ENCODE measurements at regions not wholly inside any gene's neighbourhood (a gene's known extent, or its start where the extent isn't known, plus 50 kb on each side); places are given as distances from the start of the nearest gene placed in this dataset.

GRCh38 chr9:74322661-74323314 lies 174.3 kb upstream of the RORB start:
- no peak for TF ChIP-seq CTCF (conservative IDR thresholded peaks at IDR 0.05; ENCODE audit: low read depth, low read length)
- H3K4me3 ChIP-seq (ENCODE audit: low read depth, low read length): no peak overlapping the region
- DNase-seq (ENCODE audit: low read depth): no peak

- DNase-seq (ENCODE audit: low read depth): no peak
- TF ChIP-seq CTCF (conservative IDR thresholded peaks at IDR 0.05; ENCODE audit: low read depth, low read length): no peak
- no peak overlapping the region for H3K4me3 ChIP-seq (ENCODE audit: low read depth, low read length)
Measured at GRCh38 chr9:74330487-74331214, 166.5 kb upstream of the RORB start.

- TF ChIP-seq CTCF (conservative IDR thresholded peaks at IDR 0.05; ENCODE audit: low read depth, low read length): no peak
- no peak for DNase-seq (ENCODE audit: low read depth)
- H3K4me3 ChIP-seq (ENCODE audit: low read depth, low read length): no peak overlapping the region
Measured at GRCh38 chr9:74331607-74332006, 165.5 kb upstream of the RORB start.

- TF ChIP-seq CTCF (conservative IDR thresholded peaks at IDR 0.05; ENCODE audit: low read depth, low read length): no peak
- DNase-seq (ENCODE audit: low read depth): no peak
- H3K4me3 ChIP-seq (ENCODE audit: low read depth, low read length): no peak overlapping the region
Measured at GRCh38 chr9:74333384-74334032, 163.6 kb upstream of the RORB start.

GRCh38 chr9:74334271-74334670 lies 162.9 kb upstream of the RORB start:
- H3K4me3 ChIP-seq (ENCODE audit: low read depth, low read length): no peak overlapping the region
- TF ChIP-seq CTCF (conservative IDR thresholded peaks at IDR 0.05; ENCODE audit: low read depth, low read length): no peak

GRCh38 chr9:74336161-74336560 lies 161.0 kb upstream of the RORB start:
- no peak for DNase-seq (ENCODE audit: low read depth)
- no peak overlapping the region for H3K4me3 ChIP-seq (ENCODE audit: low read depth, low read length)
- no peak for TF ChIP-seq CTCF (conservative IDR thresholded peaks at IDR 0.05; ENCODE audit: low read depth, low read length)

More at GRCh38 chr9:74334271-74334670, 162.9 kb upstream of the RORB start:
- DNase-seq (ENCODE audit: low read depth): no peak
